Coronary artery (tissue), 2 donors: ENCODE measurements at regions not wholly inside any gene's neighbourhood (a gene's known extent, or its start where the extent isn't known, plus 50 kb on each side); places are given as distances from the start of the nearest gene placed in this dataset.

Source experiments
- DNase-seq: peaks from one replicate; pipeline ENCODE4 v3.0.0-alpha.2; 2017; ENCODE audit warnings: low spot score
- H3K27ac ChIP-seq, 2 donors: fragments of 200-600 bp; sonication (generic); one replicate each; pipeline ENCODE4 v1.5.1; 2016 to 2019
- H3K4me3 ChIP-seq: fragments of 200-600 bp; sonication (generic); 2 replicates; pipeline ENCODE4 v1.5.1; 2016; ENCODE audit warnings: mild to moderate bottlenecking, moderate library complexity
- CTCF ChIP-seq: fragments of 200-600 bp; sonication (generic); IDR thresholded peaks from one replicate; pipeline ENCODE4 v1.5.1; 2019; ENCODE audit warnings: antibody characterized with exemption

- no peak overlapping the region for H3K4me3 ChIP-seq
- TF ChIP-seq CTCF, result no peak
- H3K27ac ChIP-seq, result no peak overlapping the region
- no peak for DNase-seq
Measured at GRCh38 chr5:125750861-125751186, 672.4 kb upstream of the GRAMD2B start.

GRCh38 chr5:125756456-125756855 is 666.8 kb upstream of the GRAMD2B start:
- no peak overlapping the region for H3K4me3 ChIP-seq

GRCh38 chr5:125766706-125767105 is 656.5 kb upstream of the GRAMD2B start:
- H3K27ac ChIP-seq, result no peak overlapping the region
- DNase-seq, result no peak
- H3K4me3 ChIP-seq, result no peak overlapping the region
- TF ChIP-seq CTCF, result no peak

More at GRCh38 chr5:125756456-125756855, 666.8 kb upstream of the GRAMD2B start:
- H3K27ac ChIP-seq, result no peak overlapping the region
- no peak for DNase-seq
- no peak for TF ChIP-seq CTCF

- DNase-seq, result no peak
- H3K4me3 ChIP-seq, result no peak overlapping the region
- H3K27ac ChIP-seq, result no peak overlapping the region
- TF ChIP-seq CTCF, result no peak
Measured at GRCh38 chr5:125775896-125776295, 647.3 kb upstream of the GRAMD2B start.

- no peak for DNase-seq
- TF ChIP-seq CTCF, result no peak
- no peak overlapping the region for H3K4me3 ChIP-seq
- no peak overlapping the region for H3K27ac ChIP-seq
Measured at GRCh38 chr5:125776656-125777139, 646.5 kb upstream of the GRAMD2B start.

GRCh38 chr5:125778791-125779190 is 644.4 kb upstream of the GRAMD2B start:
- no peak for DNase-seq
- TF ChIP-seq CTCF, result no peak
- H3K27ac ChIP-seq, result no peak overlapping the region
- H3K4me3 ChIP-seq, result no peak overlapping the region

- TF ChIP-seq CTCF, result no peak
- H3K27ac ChIP-seq, result no peak overlapping the region
- no peak for DNase-seq
- no peak overlapping the region for H3K4me3 ChIP-seq
Measured at GRCh38 chr5:125785407-125785806, 637.8 kb upstream of the GRAMD2B start.
